ENCODE measurements at regions not wholly inside any gene's neighbourhood (a gene's known extent, or its start where the extent isn't known, plus 50 kb on each side); places are given as distances from the start of the nearest gene placed in this dataset.

DNA sequence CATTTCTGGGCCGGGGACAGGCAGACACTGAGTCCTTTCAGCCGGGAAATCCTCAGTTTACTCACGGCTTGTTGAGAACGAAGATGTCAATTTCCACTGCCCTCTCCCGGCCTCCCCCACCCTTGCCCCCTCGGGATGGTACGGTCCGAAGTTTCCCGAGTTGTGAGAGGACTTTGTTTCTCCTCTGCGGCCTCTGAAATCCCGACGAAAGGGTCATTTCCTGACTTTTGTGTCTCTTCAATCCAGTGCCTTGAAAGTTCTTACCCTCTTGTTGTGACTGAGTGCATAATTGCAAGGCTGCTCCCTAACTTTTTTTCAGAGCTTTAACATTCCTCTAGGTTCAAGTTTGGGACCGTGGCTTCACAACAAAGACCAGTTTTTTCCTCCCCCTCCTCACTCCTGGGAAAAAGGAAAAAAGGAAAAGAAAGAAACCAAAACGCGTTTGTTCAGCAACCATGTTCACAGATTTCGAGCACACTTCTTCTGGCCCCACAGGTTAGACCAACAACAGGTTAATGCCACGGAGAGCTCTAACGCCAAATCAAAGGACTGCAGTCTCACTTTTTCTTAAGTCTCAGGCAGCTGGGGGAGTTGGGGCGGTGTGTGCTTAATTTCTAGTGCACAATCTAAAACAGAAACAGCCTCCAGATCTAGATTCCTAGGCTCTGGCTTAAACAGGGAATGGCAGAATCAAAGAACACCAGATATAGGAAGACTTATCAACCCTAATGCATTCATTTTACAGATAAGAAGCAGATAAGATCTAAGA lies 138.9 kb downstream of the TMCO5A start:
- H3K27me3 ChIP-seq (ENCODE audit: control insufficient read depth in 3 of 3, insufficient read depth in 3 of 3, low read length in 2 of 3): no peaks in the 10 kb centered on the region
- ATAC-seq (ENCODE audit: insufficient read depth, low FRiP score) (peak; percentile 4), DNase-seq (peak; percentile 44 to 81 (median 74))
- H3K9me3 ChIP-seq (ENCODE audit: control insufficient read depth in 4 of 4, insufficient read depth in 3 of 4, low read length in 3 of 4): no peaks in the 10 kb centered on the region
- peaks cover 6 to 39% (median 32%) of the 10 kb centered on the region in 5 donors for H3K4me1 ChIP-seq (ENCODE audit: control insufficient read depth in 5 of 5, insufficient read depth in 5 of 5, low read length in 5 of 5)
- no peaks in the 10 kb centered on the region for H3K36me3 ChIP-seq (ENCODE audit: control insufficient read depth in 4 of 4, insufficient read depth in 4 of 4, low read length in 4 of 4)
- peak overlapping the region; percentile 86 to 91 for H3K9ac ChIP-seq (ENCODE audit: insufficient read depth in 1 of 2, low read length in 2 of 2)
- WGBS, 2 donors: 21 to 37% methylated on average over 19 of the region's 19 CpGs
- TF ChIP-seq, protein P1, sequence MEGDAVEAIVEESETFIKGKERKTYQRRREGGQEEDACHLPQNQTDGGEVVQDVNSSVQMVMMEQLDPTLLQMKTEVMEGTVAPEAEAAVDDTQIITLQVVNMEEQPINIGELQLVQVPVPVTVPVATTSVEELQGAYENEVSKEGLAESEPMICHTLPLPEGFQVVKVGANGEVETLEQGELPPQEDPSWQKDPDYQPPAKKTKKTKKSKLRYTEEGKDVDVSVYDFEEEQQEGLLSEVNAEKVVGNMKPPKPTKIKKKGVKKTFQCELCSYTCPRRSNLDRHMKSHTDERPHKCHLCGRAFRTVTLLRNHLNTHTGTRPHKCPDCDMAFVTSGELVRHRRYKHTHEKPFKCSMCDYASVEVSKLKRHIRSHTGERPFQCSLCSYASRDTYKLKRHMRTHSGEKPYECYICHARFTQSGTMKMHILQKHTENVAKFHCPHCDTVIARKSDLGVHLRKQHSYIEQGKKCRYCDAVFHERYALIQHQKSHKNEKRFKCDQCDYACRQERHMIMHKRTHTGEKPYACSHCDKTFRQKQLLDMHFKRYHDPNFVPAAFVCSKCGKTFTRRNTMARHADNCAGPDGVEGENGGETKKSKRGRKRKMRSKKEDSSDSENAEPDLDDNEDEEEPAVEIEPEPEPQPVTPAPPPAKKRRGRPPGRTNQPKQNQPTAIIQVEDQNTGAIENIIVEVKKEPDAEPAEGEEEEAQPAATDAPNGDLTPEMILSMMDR (IDR thresholded peaks at IDR 0.05; ENCODE audit: control extremely low read depth, extremely low read depth): no peak
- H3K27ac ChIP-seq (ENCODE audit: low read depth in 1 of 2, low read length in 1 of 2): peak overlapping the region; percentile 71 to 87
- peak overlapping the region; percentile 12 for H3K4me3 ChIP-seq

GRCh38 chr15:38074029-38074428 lies 139.6 kb downstream of the TMCO5A start:
- no peaks in the 10 kb centered on the region for H3K9me3 ChIP-seq (ENCODE audit: control insufficient read depth in 4 of 4, insufficient read depth in 3 of 4, low read length in 3 of 4)
- 62 to 74% methylated on average over 5 of the region's 5 CpGs for WGBS, 2 donors
- H3K4me1 ChIP-seq (ENCODE audit: control insufficient read depth in 5 of 5, insufficient read depth in 5 of 5, low read length in 5 of 5): peaks cover 6 to 34% (median 26%) of the 10 kb centered on the region in 5 donors
- no peak for ATAC-seq (ENCODE audit: insufficient read depth, low FRiP score)
- no peak overlapping the region for H3K4me3 ChIP-seq
- peak in 2 of 3 donors; percentile 41 to 42 for DNase-seq
- no peaks in the 10 kb centered on the region for H3K36me3 ChIP-seq (ENCODE audit: control insufficient read depth in 4 of 4, insufficient read depth in 4 of 4, low read length in 4 of 4)
- TF ChIP-seq, protein P1 (IDR thresholded peaks at IDR 0.05; ENCODE audit: control extremely low read depth, extremely low read depth): no peak
- H3K27ac ChIP-seq (ENCODE audit: low read depth in 1 of 2, low read length in 1 of 2): no peak overlapping the region
- H3K27me3 ChIP-seq (ENCODE audit: control insufficient read depth in 3 of 3, insufficient read depth in 3 of 3, low read length in 2 of 3): no peaks in the 10 kb centered on the region
- H3K9ac ChIP-seq (ENCODE audit: insufficient read depth in 1 of 2, low read length in 2 of 2): peak overlapping the region; percentile 86 to 91

DNA sequence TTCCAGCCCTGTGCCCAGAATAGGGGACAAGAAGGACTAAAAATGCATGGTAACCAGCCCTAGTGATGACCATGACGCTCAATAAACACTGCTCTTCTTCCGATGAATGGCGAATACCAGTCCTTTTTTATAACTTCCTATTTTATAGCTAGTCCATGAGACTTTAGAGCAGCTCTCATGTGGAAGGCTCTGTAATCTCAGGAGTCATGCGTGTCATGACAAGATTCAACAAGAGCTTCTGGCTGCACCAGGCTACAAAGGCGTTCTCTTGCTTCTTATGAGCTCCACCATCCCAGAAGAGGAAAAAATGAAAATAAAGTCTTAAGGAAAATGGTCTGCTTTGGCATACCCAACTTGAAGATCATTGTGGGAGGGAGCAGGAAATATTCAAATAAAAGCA lies 141.0 kb downstream of the TMCO5A start:
- ATAC-seq (ENCODE audit: insufficient read depth, low FRiP score): no peak
- WGBS, 2 donors: 95% methylated on average over 5 of the region's 5 CpGs
- no peak overlapping the region for H3K9ac ChIP-seq (ENCODE audit: insufficient read depth in 1 of 2, low read length in 2 of 2)

More for the DNA sequence above, 141.0 kb downstream of the TMCO5A start:
- Histone ChIP-seq H3K36me3 (ENCODE audit: control insufficient read depth in 4 of 4, insufficient read depth in 4 of 4, low read length in 4 of 4) (no peaks in the 10 kb centered on the region), H3K27me3 (ENCODE audit: control insufficient read depth in 3 of 3, insufficient read depth in 3 of 3, low read length in 2 of 3) (no peaks in the 10 kb centered on the region), H3K4me1 (ENCODE audit: control insufficient read depth in 5 of 5, insufficient read depth in 5 of 5, low read length in 5 of 5) (peaks cover 4 to 23% (median 22%) of the 10 kb centered on the region in 5 donors), H3K4me3 (no peak overlapping the region), H3K9me3 (ENCODE audit: control insufficient read depth in 4 of 4, insufficient read depth in 3 of 4, low read length in 3 of 4) (no peaks in the 10 kb centered on the region), H3K27ac (ENCODE audit: low read depth in 1 of 2, low read length in 1 of 2) (no peak overlapping the region)
- TF ChIP-seq, protein P1 (IDR thresholded peaks at IDR 0.05; ENCODE audit: control extremely low read depth, extremely low read depth): no peak
- DNase-seq: no peak

Measured in lung (tissue), 11 donors.